NT2/D1 (cell line): ENCODE measurements at regions not wholly inside any gene's neighbourhood (a gene's known extent, or its start where the extent isn't known, plus 50 kb on each side); places are given as distances from the start of the nearest gene placed in this dataset.

Experiments used
- YY1 ChIP-seq: IDR thresholded peaks from 2 replicates; pipeline ENCODE4 v1.6.1; 2011; ENCODE audit not compliant: insufficient read length, insufficient read depth
- ZNF274 ChIP-seq: IDR thresholded peaks from 2 replicates; pipeline ENCODE4 v1.6.1; 2011; ENCODE audit warnings: mild to moderate bottlenecking, low read depth, low read length

DNA sequence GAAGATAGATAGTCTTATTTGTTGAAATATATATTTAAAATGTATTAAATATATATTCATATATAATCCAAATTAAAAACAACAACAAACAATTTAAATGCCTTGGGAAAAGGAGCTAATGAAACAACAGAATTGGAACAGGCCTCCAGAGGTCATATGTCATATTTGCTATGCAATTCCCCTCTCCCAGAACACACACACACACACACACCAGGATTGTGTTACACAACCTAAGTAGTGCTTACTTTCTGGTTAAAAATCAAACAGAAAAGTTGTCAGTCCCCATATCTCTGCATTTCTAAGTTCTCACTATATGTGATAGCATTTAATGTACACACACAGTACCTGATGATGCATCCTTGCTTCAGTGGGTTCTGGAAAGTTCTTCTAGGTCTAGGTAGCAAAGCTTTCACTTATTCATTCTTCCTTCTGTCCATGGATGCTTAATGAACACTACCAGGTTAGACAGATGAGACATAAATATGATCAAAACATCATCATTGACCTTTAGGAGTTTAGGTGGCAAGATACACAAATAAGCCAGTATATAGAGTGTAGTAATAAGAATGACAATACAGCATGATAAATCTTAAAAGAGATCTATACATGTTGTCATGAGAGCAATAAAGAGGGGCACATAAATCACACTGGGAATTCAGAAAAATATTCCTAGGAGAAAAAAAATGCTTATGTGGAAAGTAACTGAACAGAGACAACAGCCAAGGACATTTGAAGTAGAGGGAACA, 662.8 kb downstream of the PTPRC start:
- TF ChIP-seq YY1, result no peak
- no peak for TF ChIP-seq ZNF274
